HepG2 (cell line): ENCODE measurements at regions not wholly inside any gene's neighbourhood (a gene's known extent, or its start where the extent isn't known, plus 50 kb on each side); places are given as distances from the start of the nearest gene placed in this dataset.

Experiments
- ATAC-seq: fragments of 200-7000 bp; cut with Tn5 transposase; 3 replicates; pipeline ENCODE4 v1.9.1; 2020; ENCODE audit warnings: mild to moderate bottlenecking, moderate library complexity
- BruUV-seq: library from RNA; stranded (reverse); fragments of 400-500 nt; replicated peaks from 2 replicates; lab custom pipeline; 2021; lab: Mats Ljungman, UMichigan
- CTCF ChIA-PET: fragments of 300-600 bp; formaldehyde crosslinking; extraction: SDS; loops from one replicate; lab custom pipeline; 2021; ENCODE audit warnings: low total read pairs, inconsistent platforms, low intra/inter-chr PET ratio; lab: Yijun Ruan, JAX
- POLR2A ChIA-PET: fragments of 350-600 bp; sonication (Branson Sonifier 250); formaldehyde crosslinking; loops from one replicate; lab custom pipeline; 2020; ENCODE audit warnings: antibody characterized with exemption, inconsistent platforms; lab: Yijun Ruan, JAX
- DNase-seq: peaks from one replicate; pipeline ENCODE4 v3.0.0-alpha.2; 2015; ENCODE audit warnings: low spot score
- FAIRE-seq: peaks from 3 replicates; lab custom pipeline; 2011; peaks lifted over from hg19 to GRCh38; lab: Jason Lieb, UNC
- H2AFZ ChIP-seq: one replicate; pipeline ENCODE4 v1.6.1; 2011; ENCODE audit warnings: low read length, inconsistent platforms
- H3K27ac ChIP-seq: fragments of 300-600 bp; 3 replicates; pipeline ENCODE4 v1.8.0; 2011; ENCODE audit warnings: mixed run types, mild to moderate bottlenecking, mixed read lengths, low read length, inconsistent platforms; ENCODE audit not compliant: insufficient read depth; ENCODE audit errors: extremely low read length
- H3K27me3 ChIP-seq, 2 experiments: fragments of 200-600 bp in 1 of 2; 2 replicates in 1 of 2; 3 replicates in 1 of 2; pipeline versions ENCODE4 v1.6.0 to v1.8.0; 2011; ENCODE audit warnings: low read length in 2 of 2, mild to moderate bottlenecking in 2 of 2, moderate library complexity in 2 of 2, inconsistent platforms in 1 of 2; ENCODE audit not compliant: insufficient read depth in 2 of 2, control insufficient read depth in 1 of 2
- H3K36me3 ChIP-seq, 2 experiments: fragments of 200-600 bp in 1 of 2; replicated peaks in 1 of 2; 2 replicates in 1 of 2; 3 replicates in 1 of 2; pipeline versions ENCODE4 v1.5.1 to v1.8.0; 2011; ENCODE audit warnings: low read length in 2 of 2, inconsistent platforms in 1 of 2; ENCODE audit not compliant: insufficient read depth in 2 of 2, control insufficient read depth in 1 of 2
- H3K4me1 ChIP-seq: 2 replicates; pipeline ENCODE4 v1.5.1; 2012; ENCODE audit warnings: low read length, inconsistent platforms; ENCODE audit not compliant: insufficient read depth
- H3K4me2 ChIP-seq: 2 replicates; pipeline ENCODE4 v1.6.0; 2011; ENCODE audit warnings: low read depth, low read length, inconsistent platforms
- H3K4me3 ChIP-seq, 3 experiments: fragments of 200-600 bp in 1 of 3; sonication (generic), shearing (Covaris generic) in 1 of 3; replicated peaks in 1 of 3; 2 replicates each; pipeline ENCODE4 v1.5.1; 2011 to 2016; ENCODE audit warnings: low read length in 3 of 3, inconsistent platforms in 2 of 3, low read depth in 2 of 3, mild to moderate bottlenecking in 2 of 3, control low read depth in 1 of 3, mixed read lengths in 1 of 3; ENCODE audit not compliant: insufficient read depth in 1 of 3
- H3K79me2 ChIP-seq: one replicate; pipeline ENCODE4 v1.6.1; 2011; ENCODE audit warnings: low read length, inconsistent platforms; ENCODE audit not compliant: insufficient read depth
- H3K9ac ChIP-seq: 2 replicates; pipeline ENCODE4 v1.6.0; 2011; ENCODE audit warnings: mild to moderate bottlenecking, low read depth, low read length, inconsistent platforms; ENCODE audit not compliant: insufficient read depth
- H3K9me3 ChIP-seq: 2 replicates; pipeline ENCODE4 v1.5.1; 2012; ENCODE audit warnings: mild to moderate bottlenecking, low read length
- H4K20me1 ChIP-seq: 2 replicates; pipeline ENCODE4 v1.6.0; 2011; ENCODE audit warnings: inconsistent platforms, mild to moderate bottlenecking, low read length, moderate library complexity; ENCODE audit not compliant: insufficient read depth
- ZFP82 ChIP-seq: sonication (generic); formaldehyde crosslinking; IDR thresholded peaks from 2 replicates; pipeline ENCODE4 v1.5.1; 2020; ENCODE audit warnings: mild to moderate bottlenecking, missing genetic modification reagents, borderline replicate concordance
- WGBS: methylation state at CpG from one replicate; pipeline ENCODE4 v1.1.6; 2017; ENCODE audit warnings: low lambda C conversion rate; 5-methylcytosine and 5-hydroxymethylcytosine counted together
- in situ Hi-C: cut with HindIII; loops from 2 replicates; pipeline ENCODE4 v1.10.0; 2017; ENCODE audit warnings: low pct_unique_long_range_greater_than_20kb; ENCODE audit not compliant: extremely low pct_ligation_motif_present
- intact Hi-C: fragments of 100-400 bp; cut with micrococcal nuclease; formaldehyde crosslinking; loops from one replicate; pipeline ENCODE4 v1.10.0; 2022; ENCODE audit not compliant: unreplicated experiment
- TF ChIP-seq, protein P1 (sequence below): sonication (generic); formaldehyde crosslinking; IDR thresholded peaks from 2 replicates; pipeline ENCODE4 v1.9.0; 2021; ENCODE audit warnings: mild to moderate bottlenecking, missing genetic modification reagents

DNA sequence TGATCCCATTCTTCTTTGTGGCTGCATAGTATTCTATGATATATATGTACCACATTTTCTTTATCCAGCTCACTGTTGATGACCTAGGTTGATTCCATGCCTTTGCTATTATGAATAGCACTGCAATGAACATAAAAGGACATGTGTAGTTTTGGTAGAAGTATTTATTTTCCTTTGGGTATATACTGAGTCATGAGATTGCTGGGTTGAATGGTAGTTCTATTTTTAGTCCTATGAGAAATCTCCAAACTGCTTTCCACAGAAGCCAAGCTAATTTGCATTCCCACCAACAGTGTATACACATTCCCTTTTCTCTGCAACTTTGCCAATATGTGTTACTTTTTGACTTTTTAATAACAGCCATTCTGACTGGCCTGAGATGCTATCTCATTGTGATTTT lies 278.3 kb downstream of the PCDH18 start (continued):
- TF ChIP-seq, protein P1, sequence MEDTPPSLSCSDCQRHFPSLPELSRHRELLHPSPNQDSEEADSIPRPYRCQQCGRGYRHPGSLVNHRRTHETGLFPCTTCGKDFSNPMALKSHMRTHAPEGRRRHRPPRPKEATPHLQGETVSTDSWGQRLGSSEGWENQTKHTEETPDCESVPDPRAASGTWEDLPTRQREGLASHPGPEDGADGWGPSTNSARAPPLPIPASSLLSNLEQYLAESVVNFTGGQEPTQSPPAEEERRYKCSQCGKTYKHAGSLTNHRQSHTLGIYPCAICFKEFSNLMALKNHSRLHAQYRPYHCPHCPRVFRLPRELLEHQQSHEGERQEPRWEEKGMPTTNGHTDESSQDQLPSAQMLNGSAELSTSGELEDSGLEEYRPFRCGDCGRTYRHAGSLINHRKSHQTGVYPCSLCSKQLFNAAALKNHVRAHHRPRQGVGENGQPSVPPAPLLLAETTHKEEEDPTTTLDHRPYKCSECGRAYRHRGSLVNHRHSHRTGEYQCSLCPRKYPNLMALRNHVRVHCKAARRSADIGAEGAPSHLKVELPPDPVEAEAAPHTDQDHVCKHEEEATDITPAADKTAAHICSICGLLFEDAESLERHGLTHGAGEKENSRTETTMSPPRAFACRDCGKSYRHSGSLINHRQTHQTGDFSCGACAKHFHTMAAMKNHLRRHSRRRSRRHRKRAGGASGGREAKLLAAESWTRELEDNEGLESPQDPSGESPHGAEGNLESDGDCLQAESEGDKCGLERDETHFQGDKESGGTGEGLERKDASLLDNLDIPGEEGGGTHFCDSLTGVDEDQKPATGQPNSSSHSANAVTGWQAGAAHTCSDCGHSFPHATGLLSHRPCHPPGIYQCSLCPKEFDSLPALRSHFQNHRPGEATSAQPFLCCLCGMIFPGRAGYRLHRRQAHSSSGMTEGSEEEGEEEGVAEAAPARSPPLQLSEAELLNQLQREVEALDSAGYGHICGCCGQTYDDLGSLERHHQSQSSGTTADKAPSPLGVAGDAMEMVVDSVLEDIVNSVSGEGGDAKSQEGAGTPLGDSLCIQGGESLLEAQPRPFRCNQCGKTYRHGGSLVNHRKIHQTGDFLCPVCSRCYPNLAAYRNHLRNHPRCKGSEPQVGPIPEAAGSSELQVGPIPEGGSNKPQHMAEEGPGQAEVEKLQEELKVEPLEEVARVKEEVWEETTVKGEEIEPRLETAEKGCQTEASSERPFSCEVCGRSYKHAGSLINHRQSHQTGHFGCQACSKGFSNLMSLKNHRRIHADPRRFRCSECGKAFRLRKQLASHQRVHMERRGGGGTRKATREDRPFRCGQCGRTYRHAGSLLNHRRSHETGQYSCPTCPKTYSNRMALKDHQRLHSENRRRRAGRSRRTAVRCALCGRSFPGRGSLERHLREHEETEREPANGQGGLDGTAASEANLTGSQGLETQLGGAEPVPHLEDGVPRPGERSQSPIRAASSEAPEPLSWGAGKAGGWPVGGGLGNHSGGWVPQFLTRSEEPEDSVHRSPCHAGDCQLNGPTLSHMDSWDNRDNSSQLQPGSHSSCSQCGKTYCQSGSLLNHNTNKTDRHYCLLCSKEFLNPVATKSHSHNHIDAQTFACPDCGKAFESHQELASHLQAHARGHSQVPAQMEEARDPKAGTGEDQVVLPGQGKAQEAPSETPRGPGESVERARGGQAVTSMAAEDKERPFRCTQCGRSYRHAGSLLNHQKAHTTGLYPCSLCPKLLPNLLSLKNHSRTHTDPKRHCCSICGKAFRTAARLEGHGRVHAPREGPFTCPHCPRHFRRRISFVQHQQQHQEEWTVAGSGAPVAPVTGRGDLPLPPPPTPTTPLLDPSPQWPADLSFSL (CRISPR knock-in tag), result no peak

DNA sequence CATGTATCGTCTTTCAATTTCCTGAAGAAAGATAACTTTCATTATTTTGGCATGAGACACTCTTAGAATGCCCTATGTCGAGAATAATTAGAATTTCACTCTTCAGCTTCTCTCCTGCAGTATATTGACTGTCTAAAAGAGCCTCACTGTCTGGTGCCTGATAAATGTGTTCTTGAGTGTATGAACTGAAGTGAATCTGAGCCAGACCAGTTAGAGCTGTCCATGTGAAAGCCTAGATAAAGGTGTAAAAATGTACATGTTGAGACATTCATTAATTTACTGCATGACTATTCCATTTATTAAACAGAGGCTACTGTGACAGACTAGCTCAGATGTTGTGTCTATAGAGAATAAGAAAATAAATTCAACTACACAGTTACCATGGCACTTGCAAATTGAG lies 283.2 kb downstream of the PCDH18 start:
- Histone ChIP-seq H3K4me3 (no peak overlapping the region), H3K9me3 (no peaks in the 10 kb centered on the region), H3K79me2 (no peaks in the 10 kb centered on the region), H3K4me1 (no peaks in the 10 kb centered on the region), H3K4me2 (no peak overlapping the region), H2AFZ (no peak overlapping the region), H3K27ac (no peak overlapping the region), H3K36me3 (no peaks in the 10 kb centered on the region), H4K20me1 (no peaks in the 10 kb centered on the region), H3K27me3 (no peaks in the 10 kb centered on the region), H3K9ac (no peak overlapping the region)
- FAIRE-seq (no peak), DNase-seq (no peak), ATAC-seq (no peak)
- ChIA-PET CTCF (no interaction called here), POLR2A (no interaction called here)
- in situ Hi-C loops, result no loop called here
- WGBS, result 2% methylated on average over 2 of the region's 2 CpGs
- intact Hi-C loops, result no loop called here
- no peak for TF ChIP-seq ZFP82 (CRISPR knock-in tag)
- no TSS peak for BruUV-seq
